HG02943 (cell line): ENCODE measurements at regions not wholly inside any gene's neighbourhood (a gene's known extent, or its start where the extent isn't known, plus 50 kb on each side); places are given as distances from the start of the nearest gene placed in this dataset.

Experiments
- ATAC-seq: cut with Tn5 transposase; IDR thresholded peaks from one replicate; pipeline ENCODE4 v1.9.1; 2021; ENCODE audit warnings: mild to moderate bottlenecking, low read depth, moderate library complexity; ENCODE audit not compliant: unreplicated experiment

GRCh38 chr3:5784690-5785089, 597.2 kb downstream of the EDEM1 start:
- ATAC-seq, result no peak

- no peak for ATAC-seq
Observed at GRCh38 chr3:5787861-5788488, 600.5 kb downstream of the EDEM1 start.

- ATAC-seq, result no peak
Observed at GRCh38 chr3:5788496-5788895, 601.0 kb downstream of the EDEM1 start.

GRCh38 chr3:5791558-5791957, 604.1 kb downstream of the EDEM1 start:
- no peak for ATAC-seq

GRCh38 chr3:5796541-5796940, 609.0 kb downstream of the EDEM1 start:
- no peak for ATAC-seq

- ATAC-seq, result no peak
Observed at GRCh38 chr3:5798809-5799208, 611.3 kb downstream of the EDEM1 start.

- ATAC-seq, result no peak
Observed at GRCh38 chr3:5799398-5799797, 611.9 kb downstream of the EDEM1 start.

GRCh38 chr3:5800965-5801364, 613.5 kb downstream of the EDEM1 start:
- ATAC-seq, result no peak

GRCh38 chr3:5806192-5806591, 618.7 kb downstream of the EDEM1 start:
- ATAC-seq, result no peak

GRCh38 chr3:5809586-5810246, 622.2 kb downstream of the EDEM1 start:
- no peak for ATAC-seq

- no peak for ATAC-seq
Observed at GRCh38 chr3:5811016-5811415, 623.5 kb downstream of the EDEM1 start.

GRCh38 chr3:5813521-5813920, 626.0 kb downstream of the EDEM1 start:
- no peak for ATAC-seq

- no peak for ATAC-seq
Observed at GRCh38 chr3:5822843-5823242, 635.3 kb downstream of the EDEM1 start.

GRCh38 chr3:5826467-5826866, 639.0 kb downstream of the EDEM1 start:
- no peak for ATAC-seq

GRCh38 chr3:5828251-5828650, 640.7 kb downstream of the EDEM1 start:
- no peak for ATAC-seq

- no peak for ATAC-seq
Observed at GRCh38 chr3:5840056-5840455, 652.5 kb downstream of the EDEM1 start.

GRCh38 chr3:5841599-5841998, 654.1 kb downstream of the EDEM1 start:
- no peak for ATAC-seq

GRCh38 chr3:5846261-5846660, 658.8 kb downstream of the EDEM1 start:
- no peak for ATAC-seq

- no peak for ATAC-seq
Observed at GRCh38 chr3:5861151-5861550, 673.6 kb downstream of the EDEM1 start.

GRCh38 chr3:5874931-5875341, 687.4 kb downstream of the EDEM1 start:
- ATAC-seq, result no peak

- no peak for ATAC-seq
Observed at GRCh38 chr3:5888851-5889250, 701.3 kb downstream of the EDEM1 start.

GRCh38 chr3:5889374-5889773, 701.9 kb downstream of the EDEM1 start:
- ATAC-seq, result no peak
